ENCODE measurements at regions not wholly inside any gene's neighbourhood (a gene's known extent, or its start where the extent isn't known, plus 50 kb on each side); places are given as distances from the start of the nearest gene placed in this dataset.
A peak's percentile ranks its signal among the peaks of the same experiment; 100 is the strongest.

- Mint-ChIP-seq H3K27ac (no peak overlapping the region), H3K27me3 (peaks cover 0 to 7% (median 0%) of the 10 kb centered on the region in 5 donors), H3K9me3 (peaks cover 0 to 1% (median 0%) of the 10 kb centered on the region in 11 donors), H3K4me1 (no peaks in the 10 kb centered on the region), H3K36me3 (no peaks in the 10 kb centered on the region), H3K4me3 (no peak overlapping the region)
- Histone ChIP-seq H3K27ac (ENCODE audit: low read depth, low read length) (no peak overlapping the region), H3K4me1 (ENCODE audit: control insufficient read depth in 2 of 2, insufficient read depth in 2 of 2, low read length in 2 of 2) (no peaks in the 10 kb centered on the region), H3K9me3 (ENCODE audit: control insufficient read depth in 2 of 3, low read length in 3 of 3) (no peaks in the 10 kb centered on the region), H3K4me3 (ENCODE audit: low read length) (no peak overlapping the region), H3K36me3 (ENCODE audit: control insufficient read depth in 2 of 3, insufficient read depth in 3 of 3, low read length in 3 of 3) (no peaks in the 10 kb centered on the region), H3K27me3 (ENCODE audit: control insufficient read depth in 2 of 2, insufficient read depth in 2 of 2, low read length in 2 of 2) (no peaks in the 10 kb centered on the region)
- DNase-seq (no peak), ATAC-seq (no peak)
- POLR2A ChIA-PET, result no interaction called here
- intact Hi-C loops (cut with micrococcal nuclease), result no loop called here
- CTCF ChIA-PET, result no interaction called here
Observed at GRCh38 chr2:128556089-128556488, 237.4 kb upstream of the HS6ST1 start.

GRCh38 chr2:128556633-128557032 is 238.0 kb upstream of the HS6ST1 start:
- no peak overlapping the region for H3K27ac ChIP-seq (ENCODE audit: low read depth, low read length)
- Mint-ChIP-seq H3K4me3 (no peak overlapping the region), H3K27me3 (peaks cover 0 to 7% (median 4%) of the 10 kb centered on the region in 5 donors), H3K27ac (no peak overlapping the region), H3K36me3 (no peaks in the 10 kb centered on the region), H3K9me3 (peaks cover 0 to 1% (median 0%) of the 10 kb centered on the region in 11 donors), H3K4me1 (no peaks in the 10 kb centered on the region)
- H3K36me3 ChIP-seq (ENCODE audit: control insufficient read depth in 2 of 3, insufficient read depth in 3 of 3, low read length in 3 of 3), result no peaks in the 10 kb centered on the region
- no peaks in the 10 kb centered on the region for H3K27me3 ChIP-seq (ENCODE audit: control insufficient read depth in 2 of 2, insufficient read depth in 2 of 2, low read length in 2 of 2)
- H3K9me3 ChIP-seq (ENCODE audit: control insufficient read depth in 2 of 3, low read length in 3 of 3), result no peaks in the 10 kb centered on the region
- intact Hi-C loops (cut with micrococcal nuclease), result no loop called here
- ATAC-seq, result no peak
- CTCF ChIA-PET, result no interaction called here
- no peak overlapping the region for H3K4me3 ChIP-seq (ENCODE audit: low read length)
- POLR2A ChIA-PET, result no interaction called here
- DNase-seq, result peak in 1 of 9 donors; percentile 13
- no peaks in the 10 kb centered on the region for H3K4me1 ChIP-seq (ENCODE audit: control insufficient read depth in 2 of 2, insufficient read depth in 2 of 2, low read length in 2 of 2)

- intact Hi-C loops (cut with micrococcal nuclease), result no loop called here
- no peak for ATAC-seq
- Histone ChIP-seq H3K27me3 (ENCODE audit: control insufficient read depth in 2 of 2, insufficient read depth in 2 of 2, low read length in 2 of 2) (no peaks in the 10 kb centered on the region), H3K36me3 (ENCODE audit: control insufficient read depth in 2 of 3, insufficient read depth in 3 of 3, low read length in 3 of 3) (no peaks in the 10 kb centered on the region), H3K4me1 (ENCODE audit: control insufficient read depth in 2 of 2, insufficient read depth in 2 of 2, low read length in 2 of 2) (no peaks in the 10 kb centered on the region), H3K27ac (ENCODE audit: low read depth, low read length) (no peak overlapping the region), H3K4me3 (ENCODE audit: low read length) (no peak overlapping the region), H3K9me3 (ENCODE audit: control insufficient read depth in 2 of 3, low read length in 3 of 3) (no peaks in the 10 kb centered on the region)
- ChIA-PET CTCF (no interaction called here), POLR2A (no interaction called here)
- Mint-ChIP-seq H3K27me3 (peaks cover 0 to 7% (median 4%) of the 10 kb centered on the region in 5 donors), H3K4me1 (no peaks in the 10 kb centered on the region), H3K27ac (no peak overlapping the region), H3K36me3 (no peaks in the 10 kb centered on the region), H3K4me3 (no peak overlapping the region), H3K9me3 (peaks cover 0 to 1% (median 0%) of the 10 kb centered on the region in 11 donors)
- no peak for DNase-seq
Observed at GRCh38 chr2:128557069-128557468, 238.4 kb upstream of the HS6ST1 start.

GRCh38 chr2:128557831-128558241 is 239.2 kb upstream of the HS6ST1 start:
- DNase-seq (no peak), ATAC-seq (peak; percentile 47)
- Histone ChIP-seq H3K4me1 (ENCODE audit: control insufficient read depth in 2 of 2, insufficient read depth in 2 of 2, low read length in 2 of 2) (no peaks in the 10 kb centered on the region), H3K4me3 (ENCODE audit: low read length) (no peak overlapping the region), H3K27ac (ENCODE audit: low read depth, low read length) (no peak overlapping the region), H3K27me3 (ENCODE audit: control insufficient read depth in 2 of 2, insufficient read depth in 2 of 2, low read length in 2 of 2) (no peaks in the 10 kb centered on the region), H3K36me3 (ENCODE audit: control insufficient read depth in 2 of 3, insufficient read depth in 3 of 3, low read length in 3 of 3) (no peaks in the 10 kb centered on the region), H3K9me3 (ENCODE audit: control insufficient read depth in 2 of 3, low read length in 3 of 3) (no peaks in the 10 kb centered on the region)
- Mint-ChIP-seq H3K27me3 (peaks cover 0 to 7% (median 4%) of the 10 kb centered on the region in 5 donors), H3K27ac (no peak overlapping the region), H3K4me1 (no peaks in the 10 kb centered on the region), H3K36me3 (no peaks in the 10 kb centered on the region), H3K9me3 (peaks cover 0 to 1% (median 0%) of the 10 kb centered on the region in 11 donors), H3K4me3 (no peak overlapping the region)
- intact Hi-C loops (cut with micrococcal nuclease), result no loop called here
- CTCF ChIA-PET, result no interaction called here
- POLR2A ChIA-PET, result no interaction called here

- H3K36me3 ChIP-seq (ENCODE audit: control insufficient read depth in 2 of 3, insufficient read depth in 3 of 3, low read length in 3 of 3), result no peaks in the 10 kb centered on the region
- POLR2A ChIA-PET, result no interaction called here
- ATAC-seq, result no peak
- Mint-ChIP-seq H3K9me3 (peaks cover 0 to 1% (median 0%) of the 10 kb centered on the region in 11 donors), H3K4me3 (no peak overlapping the region), H3K27me3 (peaks cover 0 to 7% (median 4%) of the 10 kb centered on the region in 5 donors), H3K4me1 (no peaks in the 10 kb centered on the region), H3K36me3 (no peaks in the 10 kb centered on the region), H3K27ac (no peak overlapping the region)
- H3K4me1 ChIP-seq (ENCODE audit: control insufficient read depth in 2 of 2, insufficient read depth in 2 of 2, low read length in 2 of 2), result no peaks in the 10 kb centered on the region
- no peak overlapping the region for H3K4me3 ChIP-seq (ENCODE audit: low read length)
- H3K9me3 ChIP-seq (ENCODE audit: control insufficient read depth in 2 of 3, low read length in 3 of 3), result no peaks in the 10 kb centered on the region
- intact Hi-C loops (cut with micrococcal nuclease), result no loop called here
- peak in 1 of 9 donors; percentile 3 for DNase-seq
- H3K27ac ChIP-seq (ENCODE audit: low read depth, low read length), result no peak overlapping the region
- no peaks in the 10 kb centered on the region for H3K27me3 ChIP-seq (ENCODE audit: control insufficient read depth in 2 of 2, insufficient read depth in 2 of 2, low read length in 2 of 2)
- CTCF ChIA-PET, result no interaction called here
Observed at GRCh38 chr2:128558441-128558840, 239.8 kb upstream of the HS6ST1 start.

GRCh38 chr2:128558895-128559532 is 240.3 kb upstream of the HS6ST1 start:
- no peaks in the 10 kb centered on the region for H3K4me1 ChIP-seq (ENCODE audit: control insufficient read depth in 2 of 2, insufficient read depth in 2 of 2, low read length in 2 of 2)
- CTCF ChIA-PET, result no interaction called here
- ATAC-seq, result no peak
- H3K36me3 Mint-ChIP-seq, result no peaks in the 10 kb centered on the region
- peaks cover 0 to 1% (median 0%) of the 10 kb centered on the region in 11 donors for H3K9me3 Mint-ChIP-seq
- DNase-seq, result peak in 1 of 9 donors; percentile 13
- H3K27ac Mint-ChIP-seq, result no peak overlapping the region
- intact Hi-C loops (cut with micrococcal nuclease), result no loop called here
- H3K27me3 ChIP-seq (ENCODE audit: control insufficient read depth in 2 of 2, insufficient read depth in 2 of 2, low read length in 2 of 2), result no peaks in the 10 kb centered on the region
- H3K27me3 Mint-ChIP-seq, result peaks cover 0 to 7% (median 4%) of the 10 kb centered on the region in 5 donors
- no peaks in the 10 kb centered on the region for H3K9me3 ChIP-seq (ENCODE audit: control insufficient read depth in 2 of 3, low read length in 3 of 3)
- H3K4me3 ChIP-seq (ENCODE audit: low read length), result no peak overlapping the region
- no peaks in the 10 kb centered on the region for H3K36me3 ChIP-seq (ENCODE audit: control insufficient read depth in 2 of 3, insufficient read depth in 3 of 3, low read length in 3 of 3)
- POLR2A ChIA-PET, result no interaction called here
- H3K4me3 Mint-ChIP-seq, result no peak overlapping the region
- no peaks in the 10 kb centered on the region for H3K4me1 Mint-ChIP-seq
- no peak overlapping the region for H3K27ac ChIP-seq (ENCODE audit: low read depth, low read length)

Data from naive thymus-derived CD4-positive, alpha-beta T cell (primary cell).